BJ (cell line): ENCODE measurements at regions not wholly inside any gene's neighbourhood (a gene's known extent, or its start where the extent isn't known, plus 50 kb on each side); places are given as distances from the start of the nearest gene placed in this dataset.

ENCODE experiments used
- CTCF ChIA-PET: fragments of 350-600 bp; formaldehyde crosslinking; extraction: SDS; loops from one replicate; lab custom pipeline; 2021; ENCODE audit warnings: antibody characterized with exemption, inconsistent platforms; lab: Yijun Ruan, JAX
- POLR2A ChIA-PET: fragments of 300-600 bp; sonication (Branson Sonifier 250); formaldehyde crosslinking; extraction: SDS; loops from one replicate; lab custom pipeline; 2021; ENCODE audit warnings: antibody characterized with exemption; lab: Charles Lee
- DNase-seq: peaks from one replicate; pipeline ENCODE4 v3.0.0-alpha.2; 2011; ENCODE audit warnings: low read depth
- H3K27me3 ChIP-seq: 2 replicates; pipeline ENCODE4 v1.6.0; 2011; ENCODE audit warnings: low read length; ENCODE audit not compliant: control insufficient read depth, insufficient read depth
- H3K36me3 ChIP-seq: 2 replicates; pipeline ENCODE4 v1.5.1; 2011; ENCODE audit warnings: low read length; ENCODE audit not compliant: control insufficient read depth, insufficient read depth
- H3K4me3 ChIP-seq: 2 replicates; pipeline ENCODE4 v1.5.1; 2011; ENCODE audit warnings: low read depth, mild to moderate bottlenecking, control low read depth, low read length
- CTCF ChIP-seq: IDR thresholded peaks from 2 replicates; pipeline ENCODE4 v1.5.1; 2011; ENCODE audit warnings: low read depth, mild to moderate bottlenecking, control low read depth, inconsistent platforms, low read length, moderate library complexity; ENCODE audit not compliant: insufficient read depth

- no peak for DNase-seq
- CTCF ChIA-PET = no interaction called here
- Histone ChIP-seq H3K27me3 (no peaks in the 10 kb centered on the region), H3K36me3 (no peaks in the 10 kb centered on the region), H3K4me3 (no peak overlapping the region)
- POLR2A ChIA-PET = no interaction called here
- TF ChIP-seq CTCF = no peak
These were observed 624.2 kb upstream of the AGA start for GRCh38 chr4:178066338-178066941.

GRCh38 chr4:178068136-178068535, 625.9 kb upstream of the AGA start:
- Histone ChIP-seq H3K4me3 (no peak overlapping the region), H3K27me3 (no peaks in the 10 kb centered on the region), H3K36me3 (no peaks in the 10 kb centered on the region)
- ChIA-PET CTCF (no interaction called here), POLR2A (no interaction called here)
- DNase-seq = no peak
- TF ChIP-seq CTCF = no peak

- TF ChIP-seq CTCF = no peak
- CTCF ChIA-PET = no interaction called here
- POLR2A ChIA-PET = no interaction called here
- H3K36me3 ChIP-seq = no peaks in the 10 kb centered on the region
- H3K4me3 ChIP-seq = no peak overlapping the region
- DNase-seq = no peak
- H3K27me3 ChIP-seq = no peaks in the 10 kb centered on the region
These were observed 627.9 kb upstream of the AGA start for GRCh38 chr4:178070163-178070562.

- no peak for DNase-seq
- ChIA-PET POLR2A (no interaction called here), CTCF (interaction anchor here (1.0 kb wide), 1 partner anchor 12 kb away, joined by 3 read pairs; no protein-coding TSS in a partner anchor)
- TF ChIP-seq CTCF = no peak
- Histone ChIP-seq H3K4me3 (no peak overlapping the region), H3K27me3 (no peaks in the 10 kb centered on the region), H3K36me3 (no peaks in the 10 kb centered on the region)
These were observed 638.1 kb upstream of the AGA start for GRCh38 chr4:178080312-178080711.

- Histone ChIP-seq H3K36me3 (no peaks in the 10 kb centered on the region), H3K27me3 (no peaks in the 10 kb centered on the region), H3K4me3 (no peak overlapping the region)
- CTCF ChIA-PET = interaction anchor here (1.0 kb wide), 1 partner anchor 11 kb away, joined by 3 read pairs; no protein-coding TSS in a partner anchor
- DNase-seq = no peak
- POLR2A ChIA-PET = no interaction called here
- TF ChIP-seq CTCF = no peak
These were observed 638.9 kb upstream of the AGA start for GRCh38 chr4:178081176-178081575.
